DOHH2 (cell line): ENCODE measurements at regions not wholly inside any gene's neighbourhood (a gene's known extent, or its start where the extent isn't known, plus 50 kb on each side); places are given as distances from the start of the nearest gene placed in this dataset.
A peak's percentile ranks its signal among the peaks of the same experiment; 100 is the strongest.

Experiments
- H3F3A ChIP-seq: fragments of 200-600 bp; sonication (generic), shearing (Covaris generic); 2 replicates; pipeline ENCODE4 v1.6.0; 2016; ENCODE audit warnings: antibody characterized with exemption, mild to moderate bottlenecking; ENCODE audit not compliant: control insufficient read depth, insufficient read depth
- H3K27ac ChIP-seq: fragments of 200-600 bp; sonication (generic); 2 replicates; pipeline ENCODE4 v1.5.1; 2014; ENCODE audit warnings: low read depth, mild to moderate bottlenecking, low read length, moderate library complexity
- H3K27me3 ChIP-seq: fragments of 200-600 bp; sonication (generic); 2 replicates; pipeline ENCODE4 v1.6.1; 2014; ENCODE audit warnings: mild to moderate bottlenecking, low read length, mixed read lengths; ENCODE audit not compliant: control insufficient read depth
- H3K36me3 ChIP-seq: fragments of 200-600 bp; sonication (generic); 2 replicates; pipeline ENCODE4 v1.6.1; 2014; ENCODE audit warnings: mild to moderate bottlenecking, low read length, moderate library complexity, mixed read lengths; ENCODE audit not compliant: control insufficient read depth
- H3K4me1 ChIP-seq: fragments of 200-600 bp; sonication (generic); 2 replicates; pipeline ENCODE4 v1.6.1; 2014; ENCODE audit warnings: mild to moderate bottlenecking, low read length, mixed read lengths; ENCODE audit not compliant: control insufficient read depth
- H3K4me2 ChIP-seq: fragments of 200-600 bp; sonication (generic); 2 replicates; pipeline ENCODE4 v1.6.0; 2014; ENCODE audit warnings: mild to moderate bottlenecking, low read length, moderate library complexity
- H3K4me3 ChIP-seq: fragments of 200-600 bp; sonication (generic); 2 replicates; pipeline ENCODE4 v1.5.1; 2014; ENCODE audit warnings: mild to moderate bottlenecking, low read length, mixed read lengths
- H3K79me2 ChIP-seq: fragments of 200-600 bp; sonication (generic); 2 replicates; pipeline ENCODE4 v1.6.1; 2014; ENCODE audit warnings: mild to moderate bottlenecking, low read length, mixed read lengths; ENCODE audit not compliant: control insufficient read depth
- H3K9me2 ChIP-seq: fragments of 200-600 bp; sonication (generic); replicated peaks from 2 replicates; pipeline ENCODE4 v1.6.1; 2014; ENCODE audit warnings: mild to moderate bottlenecking, low read length, mixed read lengths; ENCODE audit not compliant: control insufficient read depth
- H3K9me3 ChIP-seq: fragments of 200-600 bp; sonication (generic); 2 replicates; pipeline ENCODE4 v1.6.1; 2014; ENCODE audit warnings: antibody characterized with exemption, low read length, mixed read lengths; ENCODE audit not compliant: control insufficient read depth, insufficient read depth
- H4K20me1 ChIP-seq: fragments of 200-600 bp; sonication (generic); 2 replicates; pipeline ENCODE4 v1.6.0; 2014; ENCODE audit warnings: low read depth, mild to moderate bottlenecking, antibody characterized with exemption, low read length, moderate library complexity; ENCODE audit not compliant: control insufficient read depth, insufficient read depth
- CTCF ChIP-seq: fragments of 200-600 bp; sonication (generic); IDR thresholded peaks from one replicate; pipeline ENCODE4 v1.5.1; 2014; ENCODE audit warnings: antibody characterized with exemption, mild to moderate bottlenecking, low read depth, low read length; ENCODE audit not compliant: poor library complexity, severe bottlenecking
- EZH2phosphoT487 ChIP-seq: fragments of 200-600 bp; sonication (generic); IDR thresholded peaks from 2 replicates; pipeline ENCODE4 v1.6.1; 2017; ENCODE audit warnings: borderline replicate concordance, mild to moderate bottlenecking, antibody characterized with exemption, low read length, moderate library complexity, mixed read lengths

GRCh38 chr2:222064286-222064685, 234.5 kb downstream of the PAX3 start:
- H4K20me1 ChIP-seq: no peaks in the 10 kb centered on the region
- TF ChIP-seq EZH2phosphoT487: no peak
- no peak for TF ChIP-seq CTCF

GRCh38 chr2:222058819-222059445, 239.9 kb downstream of the PAX3 start:
- Histone ChIP-seq H3K4me1 (no peaks in the 10 kb centered on the region), H3K9me2 (no peaks in the 10 kb centered on the region), H3K27ac (no peak overlapping the region), H3K9me3 (no peaks in the 10 kb centered on the region), H4K20me1 (no peaks in the 10 kb centered on the region), H3K79me2 (no peaks in the 10 kb centered on the region), H3K4me2 (no peak overlapping the region), H3F3A (no peaks in the 10 kb centered on the region), H3K4me3 (no peak overlapping the region), H3K27me3 (peaks cover 9% of the 10 kb centered on the region; the same call in 1 of the 2 replicates), H3K36me3 (no peaks in the 10 kb centered on the region)
- no peak for TF ChIP-seq CTCF
- no peak for TF ChIP-seq EZH2phosphoT487

More at GRCh38 chr2:222064286-222064685, 234.5 kb downstream of the PAX3 start:
- no peak overlapping the region for H3K4me2 ChIP-seq
- H3K4me1 ChIP-seq: no peaks in the 10 kb centered on the region
- H3K9me3 ChIP-seq: no peaks in the 10 kb centered on the region
- H3K27ac ChIP-seq: no peak overlapping the region
- H3K36me3 ChIP-seq: no peaks in the 10 kb centered on the region
- no peaks in the 10 kb centered on the region for H3F3A ChIP-seq
- H3K9me2 ChIP-seq: no peaks in the 10 kb centered on the region
- no peak overlapping the region for H3K4me3 ChIP-seq
- peaks cover 6% of the 10 kb centered on the region; the same call in 1 of the 2 replicates for H3K27me3 ChIP-seq
- no peaks in the 10 kb centered on the region for H3K79me2 ChIP-seq

GRCh38 chr2:222057347-222058073, 241.3 kb downstream of the PAX3 start:
- no peaks in the 10 kb centered on the region for H3F3A ChIP-seq
- H3K4me3 ChIP-seq: no peak overlapping the region
- H3K27ac ChIP-seq: no peak overlapping the region
- no peaks in the 10 kb centered on the region for H3K36me3 ChIP-seq
- TF ChIP-seq EZH2phosphoT487 (no peak), CTCF (peak; percentile 69)
- no peaks in the 10 kb centered on the region for H3K79me2 ChIP-seq
- no peaks in the 10 kb centered on the region for H4K20me1 ChIP-seq
- H3K27me3 ChIP-seq: peaks cover 9% of the 10 kb centered on the region; the same call in 1 of the 2 replicates
- H3K9me3 ChIP-seq: no peaks in the 10 kb centered on the region
- H3K4me1 ChIP-seq: no peaks in the 10 kb centered on the region
- no peaks in the 10 kb centered on the region for H3K9me2 ChIP-seq
- H3K4me2 ChIP-seq: no peak overlapping the region
